ENCODE measurements at regions not wholly inside any gene's neighbourhood (a gene's known extent, or its start where the extent isn't known, plus 50 kb on each side); places are given as distances from the start of the nearest gene placed in this dataset.

- H4K8ac ChIP-seq (ENCODE audit: low read depth in 2 of 2, low read length in 2 of 2) = no peak overlapping the region
- no peaks in the 10 kb centered on the region for H4K20me1 ChIP-seq (ENCODE audit: insufficient read depth, low read length)
- ChIA-PET CTCF (no interaction called here), POLR2A (ENCODE audit: unreplicated experiment) (no interaction called here)
- H3K4me3 ChIP-seq (ENCODE audit: insufficient read depth, low read depth, low read length) = no peak overlapping the region
- H4K91ac ChIP-seq (ENCODE audit: insufficient read depth, low read depth, low read length) = no peak overlapping the region
- no peak overlapping the region for H3K14ac ChIP-seq (replicated peaks; ENCODE audit: low read depth, low read length)
- peak overlapping the region; percentile 70 for H2BK5ac ChIP-seq (ENCODE audit: low read depth, low read length, poor library complexity, severe bottlenecking)
- H3K9me1 ChIP-seq (ENCODE audit: insufficient read depth, low read length) = no peaks in the 10 kb centered on the region
- H3K18ac ChIP-seq (ENCODE audit: low read depth, low read length) = no peak overlapping the region
- H2BK120ac ChIP-seq (ENCODE audit: low read depth, low read length) = no peak overlapping the region
- H2AK9ac ChIP-seq (replicated peaks; ENCODE audit: low read depth, low read length, poor library complexity) = peak overlapping the region; percentile 60
- no peak overlapping the region for H3K4me2 ChIP-seq (ENCODE audit: low read depth, low read length)
- no peaks in the 10 kb centered on the region for H3K27me3 ChIP-seq (ENCODE audit: control insufficient read depth, insufficient read depth, low read length)
- no peak overlapping the region for H3K4ac ChIP-seq (ENCODE audit: low read depth, low read length)
- no peak for DNase-seq
- H3K9ac ChIP-seq (ENCODE audit: low read depth, low read length) = no peak overlapping the region
- intact Hi-C loops (cut with micrococcal nuclease) (no loop called here), dilution Hi-C loops (cut with HindIII; ENCODE audit: low sequenced_read_pairs, unreplicated experiment) (no loop called here), in situ Hi-C loops (cut with MboI; ENCODE audit: low sequenced_read_pairs) (no loop called here)
- no peak overlapping the region for H3K56ac ChIP-seq (ENCODE audit: extremely low read depth, insufficient read depth, low read length)
- no peaks in the 10 kb centered on the region for H3K36me3 ChIP-seq (ENCODE audit: control insufficient read depth, insufficient read depth, low read length)
- TF ChIP-seq USF2 (IDR thresholded peaks at IDR 0.05; ENCODE audit: low read depth, low read length) (no peak), CEBPB (IDR thresholded peaks at IDR 0.05; ENCODE audit: low read depth, low read length) (no peak), SMC3 (IDR thresholded peaks at IDR 0.05; ENCODE audit: low read depth, low read length) (no peak), CTCF (conservative IDR thresholded peaks at IDR 0.05; ENCODE audit: low read depth, low read length) (no peak), MAZ (IDR thresholded peaks at IDR 0.05; ENCODE audit: borderline replicate concordance, low read depth, low read length) (no peak), BHLHE40 (IDR thresholded peaks at IDR 0.05; ENCODE audit: low read depth, low read length) (no peak), RFX5 (IDR thresholded peaks at IDR 0.05; ENCODE audit: low read depth, low read length) (no peak), POLR2A (IDR thresholded peaks at IDR 0.05; ENCODE audit: low read depth, low read length) (no peak), MAFK (IDR thresholded peaks at IDR 0.05; ENCODE audit: low read depth, low read length) (no peak), MXI1 (IDR thresholded peaks at IDR 0.05; ENCODE audit: borderline replicate concordance, low read depth, low read length) (no peak), NFE2L2 (IDR thresholded peaks at IDR 0.05; ENCODE audit: low read depth, low read length) (no peak), RAD21 (IDR thresholded peaks at IDR 0.05; ENCODE audit: low read length) (no peak), FOS (IDR thresholded peaks at IDR 0.05; ENCODE audit: low read depth, low read length) (no peak), CHD1 (IDR thresholded peaks at IDR 0.05; ENCODE audit: low read depth, low read length) (no peak), RCOR1 (IDR thresholded peaks at IDR 0.05; ENCODE audit: insufficient replicate concordance, low read length) (no peak)
- TF ChIP-seq, protein P1, sequence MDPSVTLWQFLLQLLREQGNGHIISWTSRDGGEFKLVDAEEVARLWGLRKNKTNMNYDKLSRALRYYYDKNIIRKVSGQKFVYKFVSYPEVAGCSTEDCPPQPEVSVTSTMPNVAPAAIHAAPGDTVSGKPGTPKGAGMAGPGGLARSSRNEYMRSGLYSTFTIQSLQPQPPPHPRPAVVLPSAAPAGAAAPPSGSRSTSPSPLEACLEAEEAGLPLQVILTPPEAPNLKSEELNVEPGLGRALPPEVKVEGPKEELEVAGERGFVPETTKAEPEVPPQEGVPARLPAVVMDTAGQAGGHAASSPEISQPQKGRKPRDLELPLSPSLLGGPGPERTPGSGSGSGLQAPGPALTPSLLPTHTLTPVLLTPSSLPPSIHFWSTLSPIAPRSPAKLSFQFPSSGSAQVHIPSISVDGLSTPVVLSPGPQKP (IDR thresholded peaks at IDR 0.05; ENCODE audit: borderline replicate concordance, low read depth, low read length) = no peak
- H2BK20ac ChIP-seq (ENCODE audit: low read depth, low read length) = no peak overlapping the region
- no peak overlapping the region for H2BK15ac ChIP-seq (ENCODE audit: low read depth, low read length)
- H3K4me1 ChIP-seq (ENCODE audit: control insufficient read depth, insufficient read depth, low read length) = no peaks in the 10 kb centered on the region
- no TSS peak for BruUV-seq (replicated peaks)
- peaks cover 56% of the 10 kb centered on the region for H3K9me3 ChIP-seq (ENCODE audit: control insufficient read depth, insufficient read depth, low read length)
- no peak overlapping the region for H3K23ac ChIP-seq (ENCODE audit: low read depth, low read length)
- 75% methylated on average over 1 of the region's 2 CpGs; no CpG with 5 or more reads in 1 of the 2 experiments for WGBS, 2 experiments (ENCODE audit: extremely low coverage in 2 of 2, insufficient read length in 1 of 2)
- no peaks in the 10 kb centered on the region for H3K79me1 ChIP-seq (ENCODE audit: low read depth in 1 of 2, low read length in 2 of 2)
- H2AFZ ChIP-seq (replicated peaks; ENCODE audit: low read length, poor library complexity) = peak overlapping the region; percentile 34
- no peak overlapping the region for H2AK5ac ChIP-seq (ENCODE audit: low read depth, low read length)
- no peak overlapping the region for H3K27ac ChIP-seq (ENCODE audit: insufficient read depth, low read length)
- H4K5ac ChIP-seq (ENCODE audit: low read depth, low read length) = no peak overlapping the region
- no peak for ATAC-seq (ENCODE audit: low read depth)
Observed at GRCh38 chr10:130790339-130790738, 521.2 kb downstream of the TCERG1L start.
